ENCODE measurements at regions not wholly inside any gene's neighbourhood (a gene's known extent, or its start where the extent isn't known, plus 50 kb on each side); places are given as distances from the start of the nearest gene placed in this dataset.

DNA sequence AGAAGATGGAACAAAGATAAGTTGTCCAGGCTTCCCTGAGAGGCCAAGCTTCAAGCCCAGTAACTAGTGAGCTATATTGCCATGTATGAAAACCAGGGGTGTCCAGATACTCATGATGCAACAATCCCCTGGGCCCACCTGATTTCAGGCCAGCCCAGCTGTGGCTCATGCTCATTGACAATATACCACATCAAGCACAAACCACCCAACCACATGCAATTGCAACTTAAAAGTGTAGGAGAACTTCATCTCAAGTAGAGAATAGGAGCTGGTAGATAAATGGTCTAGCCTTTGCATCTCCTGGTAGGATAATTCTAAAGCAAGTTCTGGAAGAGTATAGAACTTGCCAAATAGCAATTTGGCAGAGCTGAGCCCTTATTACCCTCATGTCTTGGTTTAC lies 561.3 kb downstream of the IGSF11 start:
- Histone ChIP-seq H4K20me1 (ENCODE audit: insufficient read depth) (no peaks in the 10 kb centered on the region), H3K27ac (no peak overlapping the region), H3K4me2 (no peak overlapping the region), H3K4me3 (no peak overlapping the region), H3K27me3 (ENCODE audit: insufficient read depth, low read depth) (no peaks in the 10 kb centered on the region), H2AFZ (no peak overlapping the region), H3K9me2 (ENCODE audit: insufficient read depth) (no peaks in the 10 kb centered on the region), H3K4me1 (replicated peaks; ENCODE audit: insufficient read depth) (peaks cover 22% of the 10 kb centered on the region), H3F3A (ENCODE audit: insufficient read depth, low read depth) (peaks cover 8% of the 10 kb centered on the region; the same call in 1 of the 2 replicates), H3K36me3 (ENCODE audit: low read depth) (no peaks in the 10 kb centered on the region), H3K79me2 (ENCODE audit: low read depth) (no peaks in the 10 kb centered on the region), H3K9me3 (ENCODE audit: insufficient read depth, low read depth) (peaks cover 7% of the 10 kb centered on the region; the same call in 1 of the 2 replicates)
- ChIA-PET POLR2A (ENCODE audit: unreplicated experiment) (no interaction called here), CTCF (no interaction called here)
- no peak for TF ChIP-seq EZH2 (IDR thresholded peaks at IDR 0.05; ENCODE audit: low read depth)
- TF ChIP-seq, protein P1, sequence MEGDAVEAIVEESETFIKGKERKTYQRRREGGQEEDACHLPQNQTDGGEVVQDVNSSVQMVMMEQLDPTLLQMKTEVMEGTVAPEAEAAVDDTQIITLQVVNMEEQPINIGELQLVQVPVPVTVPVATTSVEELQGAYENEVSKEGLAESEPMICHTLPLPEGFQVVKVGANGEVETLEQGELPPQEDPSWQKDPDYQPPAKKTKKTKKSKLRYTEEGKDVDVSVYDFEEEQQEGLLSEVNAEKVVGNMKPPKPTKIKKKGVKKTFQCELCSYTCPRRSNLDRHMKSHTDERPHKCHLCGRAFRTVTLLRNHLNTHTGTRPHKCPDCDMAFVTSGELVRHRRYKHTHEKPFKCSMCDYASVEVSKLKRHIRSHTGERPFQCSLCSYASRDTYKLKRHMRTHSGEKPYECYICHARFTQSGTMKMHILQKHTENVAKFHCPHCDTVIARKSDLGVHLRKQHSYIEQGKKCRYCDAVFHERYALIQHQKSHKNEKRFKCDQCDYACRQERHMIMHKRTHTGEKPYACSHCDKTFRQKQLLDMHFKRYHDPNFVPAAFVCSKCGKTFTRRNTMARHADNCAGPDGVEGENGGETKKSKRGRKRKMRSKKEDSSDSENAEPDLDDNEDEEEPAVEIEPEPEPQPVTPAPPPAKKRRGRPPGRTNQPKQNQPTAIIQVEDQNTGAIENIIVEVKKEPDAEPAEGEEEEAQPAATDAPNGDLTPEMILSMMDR (conservative IDR thresholded peaks at IDR 0.05) = no peak
- no TSS peak for BruUV-seq (replicated peaks)
- intact Hi-C loops (cut with micrococcal nuclease; ENCODE audit: unreplicated experiment) = loop anchor here (5.0 kb wide), 1 partner anchor 64 kb away; no protein-coding TSS in a partner anchor
- DNase-seq = no peak

DNA sequence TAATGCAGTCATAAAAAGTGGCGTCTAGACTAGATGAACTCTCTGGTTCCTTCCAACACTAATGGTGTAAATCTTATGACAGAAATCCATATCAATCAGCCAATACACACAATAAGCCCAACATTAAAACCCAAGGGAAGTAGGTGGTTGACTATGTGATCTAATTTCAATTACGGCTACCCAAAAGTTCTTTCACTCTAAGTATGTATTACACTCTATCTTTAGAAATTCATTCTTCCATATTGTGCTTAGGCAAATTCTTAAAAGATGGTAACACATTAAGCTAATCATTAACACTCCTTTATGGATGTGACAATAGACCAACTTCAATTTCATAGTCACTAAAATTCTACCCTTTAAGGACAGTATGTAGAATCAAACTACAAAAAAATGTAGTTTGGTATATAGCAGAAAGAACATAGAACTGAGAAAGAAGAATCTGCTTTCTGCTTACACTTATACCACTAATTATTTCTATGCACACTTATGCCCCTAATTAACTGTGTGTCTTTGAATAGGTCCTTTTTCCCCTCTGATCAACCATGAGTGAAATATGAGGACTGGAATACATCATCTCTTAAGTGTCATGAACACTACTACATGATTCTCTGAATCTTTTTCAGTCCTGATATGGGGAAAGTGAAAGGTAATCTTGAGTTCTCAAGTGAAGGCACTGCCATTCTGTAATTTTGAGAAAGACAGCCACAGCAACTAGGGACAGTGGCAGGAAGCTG lies 557.6 kb downstream of the IGSF11 start:
- H2AFZ ChIP-seq = no peak overlapping the region
- H3K36me3 ChIP-seq (ENCODE audit: low read depth) = no peaks in the 10 kb centered on the region
- no peak overlapping the region for H3K4me3 ChIP-seq
- TF ChIP-seq, protein P1 (conservative IDR thresholded peaks at IDR 0.05) = no peak
- TF ChIP-seq EZH2 (IDR thresholded peaks at IDR 0.05; ENCODE audit: low read depth) = no peak
- no peaks in the 10 kb centered on the region for H4K20me1 ChIP-seq (ENCODE audit: insufficient read depth)
- intact Hi-C loops (cut with micrococcal nuclease; ENCODE audit: unreplicated experiment) = loop anchor here (5.0 kb wide), 1 partner anchor 1620 kb away; no protein-coding TSS in a partner anchor
- no peaks in the 10 kb centered on the region for H3K9me2 ChIP-seq (ENCODE audit: insufficient read depth)
- no peak for DNase-seq
- POLR2A ChIA-PET (ENCODE audit: unreplicated experiment) = interaction anchor here (0.5 kb wide), 1 partner anchor 72 kb away, joined by 4 read pairs; no protein-coding TSS in a partner anchor
- no TSS peak for BruUV-seq (replicated peaks)
- no peak overlapping the region for H3K4me2 ChIP-seq
- CTCF ChIA-PET = no interaction called here
- no peaks in the 10 kb centered on the region for H3K27me3 ChIP-seq (ENCODE audit: insufficient read depth, low read depth)
- no peaks in the 10 kb centered on the region for H3K79me2 ChIP-seq (ENCODE audit: low read depth)
- peaks cover 7% of the 10 kb centered on the region; the same call in 1 of the 2 replicates for H3K9me3 ChIP-seq (ENCODE audit: insufficient read depth, low read depth)
- no peaks in the 10 kb centered on the region for H3F3A ChIP-seq (ENCODE audit: insufficient read depth, low read depth)
- H3K27ac ChIP-seq = no peak overlapping the region
- H3K4me1 ChIP-seq (replicated peaks; ENCODE audit: insufficient read depth) = peaks cover 25% of the 10 kb centered on the region

DNA sequence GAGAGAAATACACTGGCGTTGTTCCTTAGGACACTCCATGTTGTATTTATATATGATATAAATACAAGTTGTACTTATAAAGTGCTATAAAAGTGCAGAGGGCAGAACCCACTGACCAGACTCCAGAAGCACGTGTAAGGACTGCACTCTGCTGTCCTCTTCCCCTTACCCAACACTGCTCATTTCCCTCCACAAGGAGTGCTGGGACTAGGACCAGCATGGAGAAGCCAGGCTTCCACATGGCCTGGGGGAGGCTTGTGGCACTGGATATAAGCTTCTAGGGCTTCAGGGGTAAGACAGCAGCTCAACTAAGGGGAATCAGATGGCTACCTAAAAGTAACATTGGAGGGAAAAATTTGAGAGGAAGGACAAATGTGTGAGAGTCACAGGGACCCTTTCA lies 556.9 kb downstream of the IGSF11 start:
- DNase-seq = no peak
- TSS peak; percentile 95 for BruUV-seq (replicated peaks)
- H3K9me2 ChIP-seq (ENCODE audit: insufficient read depth) = no peaks in the 10 kb centered on the region
- peaks cover 7% of the 10 kb centered on the region; the same call in 1 of the 2 replicates for H3K9me3 ChIP-seq (ENCODE audit: insufficient read depth, low read depth)
- H3K79me2 ChIP-seq (ENCODE audit: low read depth) = no peaks in the 10 kb centered on the region
- no peak overlapping the region; the same call in 1 of the 2 replicates for H3K4me2 ChIP-seq
- no peaks in the 10 kb centered on the region for H3K27me3 ChIP-seq (ENCODE audit: insufficient read depth, low read depth)
- intact Hi-C loops (cut with micrococcal nuclease; ENCODE audit: unreplicated experiment) = loop anchor here (1.0 to 5.0 kb wide), 3 partner anchors 23 to 1620 kb away; no protein-coding TSS in a partner anchor
- 0 out of 2 replicates have a peak overlapping the region, but pooled peaks have one; percentile 66 for H2AFZ ChIP-seq
- TF ChIP-seq, protein P1 (conservative IDR thresholded peaks at IDR 0.05) = no peak
- no peak for TF ChIP-seq EZH2 (IDR thresholded peaks at IDR 0.05; ENCODE audit: low read depth)
- CTCF ChIA-PET = no interaction called here
- H3K4me3 ChIP-seq = no peak overlapping the region
- H3K4me1 ChIP-seq (replicated peaks; ENCODE audit: insufficient read depth) = peaks cover 18% of the 10 kb centered on the region
- no peaks in the 10 kb centered on the region for H3F3A ChIP-seq (ENCODE audit: insufficient read depth, low read depth)
- H3K36me3 ChIP-seq (ENCODE audit: low read depth) = no peaks in the 10 kb centered on the region
- H3K27ac ChIP-seq = peak overlapping the region; percentile 73
- no peaks in the 10 kb centered on the region for H4K20me1 ChIP-seq (ENCODE audit: insufficient read depth)
- POLR2A ChIA-PET (ENCODE audit: unreplicated experiment) = no interaction called here

All from PC-9 (cell line).